ENCODE measurements at regions not wholly inside any gene's neighbourhood (a gene's known extent, or its start where the extent isn't known, plus 50 kb on each side); places are given as distances from the start of the nearest gene placed in this dataset.

DNA sequence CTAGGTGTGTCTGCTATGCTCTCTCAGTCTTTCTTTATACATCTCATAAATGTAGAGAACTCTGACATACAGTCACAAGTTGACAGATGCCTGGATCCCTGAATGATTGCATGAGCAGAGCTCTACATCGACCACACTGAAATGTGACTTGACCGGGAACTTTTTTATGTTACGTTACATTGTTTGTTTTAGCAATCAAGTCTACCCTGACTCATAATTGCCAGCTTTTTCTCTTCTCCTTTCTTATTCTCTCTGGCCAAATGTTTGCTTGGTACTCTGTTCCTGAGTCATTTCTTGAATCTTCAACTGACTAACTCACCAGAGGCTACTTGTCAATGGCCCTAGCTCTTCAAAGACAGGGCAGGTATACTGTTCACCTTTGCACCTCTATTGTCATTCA, 213.6 kb upstream of the DTNBP1 start:
- DNase-seq (ENCODE audit: low spot score) = no peak

DNA sequence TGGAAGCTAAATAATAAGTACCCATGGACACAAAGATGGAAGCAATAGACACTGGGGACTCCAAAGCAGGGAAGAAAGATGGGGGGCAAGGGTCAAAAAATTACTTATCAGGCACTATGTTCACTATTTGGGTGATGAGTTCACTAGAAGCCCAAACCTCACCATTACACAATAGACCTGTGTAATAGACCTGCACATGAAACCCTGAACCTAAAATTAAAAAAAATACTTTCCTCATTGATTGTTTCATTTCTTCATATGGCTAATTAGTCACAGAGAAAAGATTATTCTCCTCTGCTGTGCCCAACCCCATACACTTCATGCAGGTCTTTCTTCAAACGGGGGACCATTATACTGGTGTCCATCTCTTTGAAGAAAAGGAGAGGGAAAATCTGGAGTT, 213.0 kb upstream of the DTNBP1 start:
- no peak for DNase-seq (ENCODE audit: low spot score)

DNA sequence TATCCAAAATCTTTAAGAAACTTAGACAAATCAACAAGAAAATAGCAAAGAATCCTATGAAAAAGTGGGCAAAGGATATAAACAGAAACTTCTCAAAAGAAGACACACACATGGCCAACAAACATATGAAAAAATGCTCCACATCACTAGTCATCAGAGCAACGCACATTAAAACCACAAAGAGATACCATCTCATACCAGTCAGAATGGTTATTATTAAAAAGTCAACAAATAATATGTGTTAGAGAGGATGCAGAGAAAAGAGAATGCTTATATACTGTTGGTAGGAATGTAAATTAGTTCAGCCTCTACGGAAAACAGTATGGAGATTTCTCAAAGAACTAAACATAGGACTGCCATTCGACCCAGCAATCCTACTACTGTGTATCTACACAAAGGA, 212.0 kb upstream of the DTNBP1 start:
- no peak for DNase-seq (ENCODE audit: low spot score)

DNA sequence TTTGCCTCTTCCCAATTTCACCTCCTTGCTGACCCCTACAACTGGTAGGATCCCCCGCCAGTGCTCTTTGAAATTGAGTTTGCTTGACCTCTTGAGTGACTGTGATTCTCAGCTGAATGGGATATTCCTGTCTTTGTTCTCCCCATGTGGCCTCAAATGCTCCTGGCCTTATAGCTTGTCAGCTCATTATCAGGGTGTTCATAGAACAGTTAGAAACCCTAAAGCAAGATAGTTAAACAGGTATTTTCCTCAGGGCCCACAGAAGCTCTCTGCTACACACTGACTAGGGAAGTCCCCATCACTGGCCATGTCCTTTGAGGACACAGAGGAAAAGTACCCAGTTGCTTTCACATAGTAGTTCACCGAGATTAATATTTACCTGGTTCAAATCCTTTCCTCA, 211.5 kb upstream of the DTNBP1 start:
- no peak for DNase-seq (ENCODE audit: low spot score)

DNA sequence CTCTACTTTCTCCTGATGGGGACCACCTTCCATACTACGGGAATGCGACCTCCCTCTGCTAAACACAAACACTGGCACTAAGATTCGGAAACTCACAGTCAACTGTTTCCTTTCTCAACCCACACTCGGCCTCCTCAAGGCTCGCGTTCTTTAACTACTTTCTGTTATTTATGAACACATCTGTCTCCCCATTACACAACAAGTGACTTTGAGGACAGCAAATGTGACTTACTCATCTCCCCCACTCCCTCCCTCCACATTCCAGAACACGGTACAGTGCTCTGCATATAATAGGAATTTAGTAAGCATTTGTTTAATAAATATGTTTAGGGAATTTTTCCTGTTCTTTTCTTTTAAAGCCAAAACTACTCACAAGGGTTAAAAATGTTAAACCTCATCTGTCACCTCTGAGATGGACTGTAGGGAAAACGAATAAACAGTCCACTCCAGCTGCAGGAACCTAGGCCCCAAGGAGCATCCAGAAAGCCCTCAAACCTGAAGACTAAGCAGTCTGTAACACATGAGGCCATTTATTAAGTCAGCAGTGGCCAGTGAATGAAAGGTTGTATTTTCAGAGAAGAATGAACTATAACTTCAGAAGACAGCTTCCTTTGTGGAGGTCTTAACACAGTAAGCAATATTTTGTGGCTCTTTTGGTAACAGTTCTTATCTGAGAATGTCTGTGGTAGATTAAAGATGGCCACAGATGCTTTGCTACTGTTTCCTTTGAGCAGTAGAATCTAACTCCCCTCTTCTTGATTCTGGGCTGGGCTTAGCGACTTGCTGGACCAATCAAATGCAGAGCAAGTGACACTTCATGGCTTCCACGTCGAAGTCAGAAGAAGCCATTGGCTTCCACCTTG, 209.6 kb upstream of the DTNBP1 start:
- DNase-seq (ENCODE audit: low spot score) = no peak

DNA sequence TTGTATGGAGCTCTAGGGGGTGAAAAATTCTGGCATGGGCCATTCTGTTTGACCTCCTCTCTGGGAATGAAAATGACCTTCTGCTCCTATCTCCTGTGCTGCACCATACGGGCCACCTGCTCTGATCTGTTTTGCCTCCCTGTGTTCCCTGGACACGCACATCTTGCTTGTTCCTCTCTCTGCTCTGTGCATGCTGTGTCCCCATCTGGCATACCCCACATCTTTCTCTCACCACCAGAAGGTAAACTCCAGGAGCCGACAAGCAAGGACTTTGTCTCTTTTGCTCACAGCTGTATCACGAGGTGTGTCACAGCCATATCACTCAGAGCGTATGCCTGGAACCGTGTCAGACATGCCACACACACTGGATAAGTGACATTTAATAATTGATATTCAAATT, 208.4 kb upstream of the DTNBP1 start:
- no peak for DNase-seq (ENCODE audit: low spot score)

DNA sequence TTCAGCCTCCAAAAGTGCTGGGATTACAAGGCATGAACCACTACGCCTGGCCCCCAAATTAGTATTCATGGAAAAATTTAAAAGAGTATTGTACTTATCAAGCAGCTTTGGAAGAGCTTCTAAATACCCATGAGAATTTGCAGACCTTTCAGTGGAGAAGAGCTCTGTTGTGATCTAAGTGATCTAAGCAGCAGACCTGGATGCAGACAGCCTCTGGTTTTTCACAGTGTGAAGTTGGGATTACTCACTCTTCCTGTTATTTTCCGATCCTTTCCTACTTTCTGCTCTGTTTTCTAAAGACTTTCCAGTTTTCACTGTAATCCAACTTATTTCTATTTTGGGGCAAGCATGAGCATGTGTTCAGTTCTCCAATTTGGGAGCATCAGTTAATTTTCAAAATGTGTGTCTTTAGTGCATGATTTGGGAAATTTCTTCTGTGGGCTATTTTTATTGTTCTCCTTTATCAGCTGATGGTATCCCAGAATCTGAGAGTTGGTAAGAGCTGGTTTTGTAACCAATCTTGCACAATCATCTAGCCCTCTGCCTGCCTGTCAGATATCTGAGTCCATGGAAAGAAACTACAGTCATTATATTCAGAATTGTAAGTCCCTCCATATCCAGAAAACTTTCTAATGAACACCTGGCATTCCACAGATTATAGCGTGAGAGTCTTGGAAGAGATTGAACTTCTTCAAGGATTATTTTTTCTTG, 207.7 kb upstream of the DTNBP1 start:
- DNase-seq (ENCODE audit: low spot score) = no peak

DNA sequence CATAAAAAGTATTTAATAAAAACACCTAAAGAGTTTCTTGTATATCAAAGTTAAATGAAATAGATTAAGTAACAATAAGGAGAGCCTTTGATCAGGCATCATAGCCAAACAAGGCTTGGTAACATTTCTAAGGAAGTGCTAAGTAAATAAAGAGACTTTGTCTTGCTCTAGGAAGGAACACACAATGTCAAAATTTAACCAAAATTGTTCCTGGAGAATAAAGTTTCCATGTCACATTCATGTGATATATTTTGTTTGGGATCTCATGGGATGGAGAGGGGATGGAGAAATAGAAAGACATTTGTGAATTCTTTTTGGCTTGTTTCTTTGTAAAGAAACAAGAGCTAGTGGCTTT, 201.9 kb upstream of the DTNBP1 start:
- DNase-seq (ENCODE audit: low spot score) = no peak

DNA sequence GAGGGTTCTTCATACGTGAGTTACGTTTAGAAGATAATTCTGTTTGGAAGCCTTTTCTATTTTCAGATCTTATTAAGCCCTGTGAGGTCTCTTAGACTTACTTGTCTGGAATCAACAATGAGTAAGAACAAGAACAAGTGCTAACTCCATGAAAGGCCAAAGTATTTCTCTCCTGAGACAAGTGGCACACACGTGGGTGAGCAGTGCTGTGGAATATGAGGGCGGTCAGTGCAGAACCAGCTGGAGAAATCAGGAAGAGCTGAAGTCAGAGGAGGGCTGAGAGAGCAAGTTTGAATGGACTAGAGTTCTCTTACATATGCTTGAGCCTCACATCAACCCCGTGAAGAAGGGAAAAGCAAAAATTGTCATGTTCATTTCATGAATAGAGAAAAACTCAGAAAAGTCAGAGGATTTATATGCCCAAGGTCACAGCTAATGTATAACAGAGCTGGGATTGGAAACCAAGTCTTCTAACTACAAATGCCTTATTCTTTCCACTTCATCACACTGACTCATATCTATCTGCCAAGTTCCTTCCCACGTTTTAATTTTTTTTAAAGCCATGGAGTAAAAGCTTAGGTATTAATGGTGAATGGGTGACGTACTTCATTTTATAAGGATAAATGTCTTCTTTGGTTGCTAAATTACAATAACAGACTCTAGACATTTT, 201.3 kb upstream of the DTNBP1 start:
- no peak for DNase-seq (ENCODE audit: low spot score)

DNA sequence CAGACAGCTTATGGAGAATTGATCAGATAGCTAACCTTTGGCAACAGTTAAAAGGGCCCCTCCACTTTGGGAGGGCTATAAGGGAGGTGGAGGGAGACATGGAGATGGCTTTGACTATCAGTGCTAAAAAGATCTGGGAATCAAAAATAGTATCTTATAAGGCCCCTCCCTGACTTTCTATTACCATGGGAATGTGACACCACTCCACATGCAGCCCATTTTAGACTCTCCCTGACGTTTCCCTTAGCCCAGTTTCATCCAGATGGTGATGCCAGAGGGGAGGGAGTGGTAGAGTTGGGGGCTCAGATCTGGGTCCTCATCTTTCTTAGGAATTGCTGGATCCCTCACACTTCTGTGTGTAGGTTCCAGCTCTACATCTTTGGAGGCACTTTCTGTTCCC, 200.0 kb upstream of the DTNBP1 start:
- DNase-seq (ENCODE audit: low spot score) = no peak

DNA sequence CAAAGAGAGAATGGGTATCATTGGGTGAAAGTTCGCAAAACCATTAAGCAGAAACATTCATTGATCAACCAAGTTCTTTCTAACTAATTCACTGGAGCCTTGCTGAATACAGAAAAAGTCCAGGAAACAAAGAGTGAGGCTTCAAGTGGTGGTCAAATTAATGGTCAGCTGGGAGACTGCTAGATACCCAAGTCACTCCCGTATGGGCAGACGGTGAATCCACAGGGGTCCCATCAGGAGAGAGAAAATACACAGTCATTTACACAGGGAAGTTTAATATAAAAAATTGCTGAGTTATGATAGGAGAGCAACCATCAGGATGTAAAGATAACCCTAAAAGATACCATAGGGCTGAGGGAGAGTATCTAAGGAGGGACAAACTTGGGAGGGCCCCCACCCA, 198.7 kb upstream of the DTNBP1 start:
- DNase-seq (ENCODE audit: low spot score) = no peak

DNA sequence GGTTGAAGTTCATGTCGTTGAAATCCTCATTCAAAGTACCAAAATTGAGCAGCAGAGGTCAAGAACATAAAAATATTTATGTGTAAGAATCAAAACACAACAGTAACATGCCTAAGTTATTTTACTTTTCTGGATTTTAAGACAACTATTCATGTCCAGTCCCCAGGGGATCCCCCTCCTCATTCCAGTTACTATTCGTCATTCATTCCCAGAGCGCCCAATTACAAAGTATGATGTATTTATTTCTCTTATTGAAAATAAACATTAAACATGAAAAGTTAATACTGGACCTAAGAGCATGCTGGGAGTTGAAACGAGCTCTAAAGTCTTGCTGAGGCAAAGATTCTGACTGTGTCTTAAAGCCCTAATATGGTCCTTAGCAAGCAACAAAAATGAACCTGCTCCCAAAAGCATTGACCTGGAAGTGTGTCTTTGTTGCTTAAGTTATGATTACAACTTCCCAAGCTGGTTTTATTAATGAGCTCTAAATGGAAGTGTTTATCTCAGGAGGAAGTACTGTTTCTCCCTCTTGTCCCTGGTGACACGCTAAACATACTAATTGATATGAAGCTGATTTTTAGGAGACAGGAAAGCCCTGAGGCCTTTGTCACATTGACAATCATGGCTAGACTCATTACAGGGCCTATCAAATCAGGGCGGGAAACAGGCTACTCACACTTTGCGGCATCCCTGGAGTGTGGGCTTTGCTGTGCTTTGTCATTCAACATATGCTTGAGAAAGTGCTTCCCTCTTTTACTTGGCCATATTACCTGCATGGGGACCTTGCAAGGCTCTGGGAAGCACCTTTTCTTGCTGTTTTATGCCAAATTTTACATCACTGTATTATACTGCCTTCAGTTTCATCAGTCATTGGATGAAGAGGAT, 192.2 kb upstream of the DTNBP1 start:
- DNase-seq (ENCODE audit: low spot score) = no peak

DNA sequence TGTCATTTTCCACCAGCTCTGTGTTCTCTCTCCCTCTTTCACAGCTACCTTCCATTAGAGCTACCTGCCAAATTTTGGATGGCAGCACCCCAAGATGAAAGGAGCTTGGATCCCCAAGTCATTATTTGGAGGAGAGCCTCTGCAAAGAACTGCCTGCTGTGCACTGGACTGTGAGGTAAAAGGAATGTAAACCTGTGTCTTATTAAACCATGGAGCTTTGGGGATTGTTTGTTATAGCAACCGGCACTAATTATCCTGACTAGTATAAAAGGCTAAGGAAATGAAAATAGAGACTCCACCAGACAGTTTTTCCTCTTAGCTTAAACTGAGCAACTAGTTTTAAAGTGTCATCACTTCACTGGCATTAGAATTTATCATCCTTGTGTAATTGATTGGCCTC, 191.6 kb upstream of the DTNBP1 start:
- DNase-seq (ENCODE audit: low spot score) = no peak

DNA sequence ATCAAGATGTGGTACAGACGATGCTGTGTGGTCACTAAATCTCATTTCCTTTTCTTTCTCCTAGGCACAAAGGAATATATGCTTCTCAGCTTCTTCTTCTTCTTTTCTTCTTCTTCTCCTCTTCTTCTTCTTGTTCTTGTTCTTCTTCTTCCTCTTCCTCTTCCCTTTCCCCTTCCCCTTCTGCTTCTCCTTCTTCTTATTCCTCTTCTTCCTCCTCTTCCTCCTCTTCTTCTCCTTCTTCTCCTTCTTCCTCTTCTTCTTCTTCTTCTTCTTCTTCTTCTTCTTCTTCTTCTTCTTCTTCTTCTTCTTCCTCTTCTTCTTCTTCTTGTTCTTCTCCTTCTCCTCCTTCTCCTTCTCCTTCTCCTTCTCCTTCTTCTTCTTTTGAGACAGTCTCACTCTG, 190.4 kb upstream of the DTNBP1 start:
- no peak for DNase-seq (ENCODE audit: low spot score)

DNA sequence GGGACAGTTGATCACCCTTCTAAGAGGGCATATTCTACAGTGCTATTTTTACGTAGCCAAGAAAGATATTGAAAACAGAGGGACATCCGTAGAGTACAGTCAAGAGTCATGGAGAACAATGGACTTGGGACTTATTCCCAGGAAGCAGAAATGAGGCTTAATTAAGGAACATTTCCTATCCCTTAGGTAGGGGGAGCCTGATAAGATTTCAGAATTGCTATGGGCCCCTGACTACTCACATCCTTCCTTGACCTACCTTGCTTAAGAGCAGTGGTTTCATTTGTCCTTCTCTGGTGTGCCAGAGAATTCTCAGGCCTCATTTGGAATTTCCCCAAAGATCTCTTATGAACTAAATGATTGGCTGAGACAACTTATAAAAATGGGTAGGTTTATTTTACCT, 189.5 kb upstream of the DTNBP1 start:
- DNase-seq (ENCODE audit: low spot score) = no peak

DNA sequence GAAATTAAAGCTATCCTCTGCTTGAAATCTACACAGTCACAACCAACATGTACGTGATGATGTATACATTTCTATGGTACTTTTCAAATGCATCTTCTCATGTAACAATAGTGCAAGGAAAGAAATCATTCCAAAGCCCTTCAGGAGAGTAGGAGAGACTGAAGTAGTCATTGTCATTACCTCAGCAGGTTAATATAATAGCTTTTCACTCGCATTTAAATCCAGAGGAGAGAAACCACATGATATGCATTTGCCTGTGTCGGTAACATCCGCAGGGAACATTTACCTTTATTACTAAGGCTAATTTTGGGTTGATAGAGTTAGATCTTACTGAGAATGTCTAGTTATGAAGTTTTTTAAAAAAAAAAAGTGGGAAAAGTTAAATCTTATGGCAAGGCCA, 186.6 kb upstream of the DTNBP1 start:
- no peak for DNase-seq (ENCODE audit: low spot score)

DNA sequence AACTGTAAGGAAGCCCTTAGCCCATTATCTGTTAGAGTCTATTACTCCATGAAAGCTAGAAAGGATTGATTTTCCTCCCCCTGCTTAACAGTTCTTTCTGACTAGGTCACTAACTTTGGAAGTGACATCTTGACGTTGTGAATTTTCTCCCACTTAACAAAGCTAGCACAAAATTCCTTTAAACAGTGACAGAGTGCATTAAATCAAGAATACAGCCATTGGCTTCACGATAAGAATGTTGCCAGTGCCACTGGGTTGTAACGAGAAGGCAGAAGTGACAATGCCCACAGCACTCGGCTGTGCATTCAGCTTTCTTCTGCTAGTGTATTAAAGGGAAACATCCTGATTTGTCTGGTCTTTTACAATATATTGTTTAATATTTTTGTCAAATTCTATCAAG, 182.7 kb upstream of the DTNBP1 start:
- no peak for DNase-seq (ENCODE audit: low spot score)

DNA sequence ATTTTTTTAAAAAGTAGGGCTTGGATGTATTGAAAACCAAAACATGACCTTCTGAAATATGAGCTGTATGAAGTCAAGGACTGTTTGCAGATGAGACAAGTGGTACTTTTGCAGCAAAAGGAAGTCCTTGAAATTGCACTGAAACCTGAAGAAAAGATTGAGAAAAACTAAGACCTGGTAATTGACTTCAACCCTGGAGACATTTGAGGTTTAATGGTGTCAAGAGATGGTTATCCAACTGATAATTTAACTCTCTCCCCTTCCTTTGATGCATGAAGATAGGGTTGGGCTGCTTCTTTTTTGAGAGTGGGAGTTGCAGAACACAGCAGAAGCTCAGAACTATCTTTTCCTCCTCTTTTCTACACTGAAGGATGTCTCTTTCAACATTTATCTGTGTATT, 180.9 kb upstream of the DTNBP1 start:
- DNase-seq (ENCODE audit: low spot score) = no peak

DNA sequence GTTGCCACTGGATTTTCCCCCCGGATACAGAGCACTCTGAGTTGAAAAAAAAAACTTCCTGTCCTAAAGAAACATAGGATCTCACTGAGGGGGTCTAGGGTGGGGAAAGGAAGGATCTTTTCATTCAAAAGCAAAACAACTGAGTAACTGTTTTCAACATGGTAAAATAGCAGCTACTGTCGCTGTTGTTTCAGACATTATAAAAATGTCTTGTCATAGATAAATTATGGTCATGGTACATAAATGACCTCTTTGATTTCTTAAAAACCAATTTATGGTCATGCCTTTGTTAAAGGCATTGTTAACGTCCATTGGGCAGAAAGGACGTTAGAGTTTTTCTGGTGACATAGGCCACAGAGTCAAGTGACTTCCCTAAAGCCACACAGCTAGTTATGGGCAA, 180.4 kb upstream of the DTNBP1 start:
- no peak for DNase-seq (ENCODE audit: low spot score)

DNA sequence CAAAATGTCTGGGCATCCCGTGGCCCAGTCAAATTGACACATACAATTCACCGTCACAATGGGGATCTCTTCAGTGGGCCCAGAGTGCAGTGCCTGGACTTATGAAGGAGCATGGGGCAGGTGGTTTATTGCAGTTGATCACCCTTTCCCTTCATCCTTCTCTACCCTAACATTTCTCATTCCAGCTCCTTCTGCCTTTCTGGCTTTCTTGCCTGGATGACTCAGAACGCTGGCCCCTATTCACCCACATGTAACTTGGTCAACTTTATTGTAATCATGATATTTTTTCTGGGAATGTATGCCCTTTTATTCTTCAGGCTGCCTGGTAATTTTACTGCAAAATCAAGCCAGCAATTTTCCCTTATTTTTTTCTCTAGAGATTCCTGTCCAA, 179.9 kb upstream of the DTNBP1 start:
- DNase-seq (ENCODE audit: low spot score) = no peak

DNA sequence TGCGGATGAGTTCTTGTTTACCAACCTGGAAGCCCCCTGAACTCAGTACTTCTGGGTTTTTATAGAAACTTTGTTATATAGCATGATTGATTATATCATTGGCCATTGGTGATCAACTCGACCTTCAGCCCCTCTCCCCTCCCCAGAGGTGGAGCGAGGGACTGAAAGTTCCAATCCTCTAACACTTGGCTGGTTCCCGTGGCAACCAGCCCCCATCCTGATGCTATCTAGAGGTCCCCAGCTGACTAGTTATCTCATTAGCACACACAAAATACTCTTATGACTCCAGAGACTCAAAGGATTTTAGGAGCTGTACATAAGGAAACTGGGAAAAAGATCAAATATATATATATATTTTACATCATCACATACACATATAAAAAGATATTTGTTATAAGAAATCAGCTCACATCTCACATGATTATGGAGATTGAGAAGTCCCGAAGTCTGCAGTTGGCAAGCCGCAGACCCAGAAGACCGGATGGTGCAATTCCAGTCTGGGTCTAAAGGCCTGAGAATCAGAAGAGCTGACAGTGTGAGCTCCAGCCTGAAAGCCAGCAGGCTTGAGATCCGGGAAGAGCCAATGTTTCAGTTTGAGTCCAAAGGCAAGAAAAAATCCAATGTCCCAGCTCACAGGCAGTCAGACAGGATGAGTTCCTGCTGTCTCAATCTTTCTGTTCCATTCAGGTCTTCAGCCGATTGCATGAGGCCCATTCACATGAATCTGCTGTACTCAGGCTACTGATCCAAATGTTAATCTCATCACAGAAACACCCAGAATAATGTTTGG, 179.3 kb upstream of the DTNBP1 start:
- no peak for DNase-seq (ENCODE audit: low spot score)
